Keratinocyte (primary cell): ENCODE measurements at regions not wholly inside any gene's neighbourhood (a gene's known extent, or its start where the extent isn't known, plus 50 kb on each side); places are given as distances from the start of the nearest gene placed in this dataset.

Source experiments
- CTCF ChIP-seq, 3 experiments: IDR thresholded peaks in 1 of 3; conservative IDR thresholded peaks in 1 of 3; optimal IDR thresholded peaks in 1 of 3; 2 replicates in 2 of 3; 3 replicates in 1 of 3; pipeline versions ENCODE3 to v1.5.1; 2011; ENCODE audit warnings: low read length in 3 of 3, mild to moderate bottlenecking in 3 of 3, moderate library complexity in 2 of 3, control low read depth in 1 of 3, inconsistent platforms in 1 of 3; ENCODE audit not compliant: insufficient read depth in 2 of 3; ENCODE audit errors: extremely low read depth in 1 of 3
- EZH2 ChIP-seq: IDR thresholded peaks from one replicate; pipeline ENCODE4 v1.6.1; 2012; ENCODE audit warnings: inconsistent platforms, mild to moderate bottlenecking, low read length, moderate library complexity

GRCh38 chr5:2137444-2138050 lies 254.8 kb upstream of the IRX4 start:
- no peak for TF ChIP-seq CTCF (optimal IDR thresholded peaks at IDR 0.05 in 1 of 3, IDR thresholded peaks at IDR 0.05 in 1 of 3, conservative IDR thresholded peaks at IDR 0.05 in 1 of 3; ENCODE audit: extremely low read depth in 1 of 3, insufficient read depth in 2 of 3, low read length in 3 of 3)
- no peak for TF ChIP-seq EZH2
